CD14-positive monocyte (primary cell): ENCODE measurements at regions not wholly inside any gene's neighbourhood (a gene's known extent, or its start where the extent isn't known, plus 50 kb on each side); places are given as distances from the start of the nearest gene placed in this dataset.
A peak's percentile ranks its signal among the peaks of the same experiment; 100 is the strongest.

ENCODE experiments used
- DNase-seq, 3 donors: peaks; one replicate each; pipeline ENCODE4 v3.0.0-alpha.2; 2011 to 2022
- H2AFZ ChIP-seq: 2 replicates; pipeline ENCODE4 v1.6.0; 2012; ENCODE audit warnings: mild to moderate bottlenecking, low read depth, low read length, inconsistent platforms; ENCODE audit not compliant: insufficient read depth, poor library complexity, severe bottlenecking
- H3K27ac ChIP-seq, 2 donors: 1 replicate in 1 of 2; 2 replicates in 1 of 2; pipeline ENCODE4 v1.5.1; 2012 to 2013; ENCODE audit warnings: low read length in 2 of 2, control low read depth in 1 of 2, inconsistent platforms in 1 of 2, low read depth in 1 of 2, mild to moderate bottlenecking in 1 of 2
- H3K27me3 ChIP-seq, 2 donors: one replicate each; pipeline versions ENCODE4 v1.6.0 to v1.6.1; 2011 to 2013; ENCODE audit warnings: low read length in 2 of 2; ENCODE audit not compliant: control insufficient read depth in 2 of 2, insufficient read depth in 2 of 2
- H3K36me3 ChIP-seq, 2 donors: replicated peaks in 1 of 2; 1 replicate in 1 of 2; 2 replicates in 1 of 2; pipeline versions ENCODE4 v1.5.1 to v1.6.1; 2012 to 2013; ENCODE audit warnings: low read length in 2 of 2, control low read depth in 1 of 2, inconsistent platforms in 1 of 2, mild to moderate bottlenecking in 1 of 2; ENCODE audit not compliant: insufficient read depth in 2 of 2, control insufficient read depth in 1 of 2
- H3K4me1 ChIP-seq, 2 donors: 1 replicate in 1 of 2; 2 replicates in 1 of 2; pipeline versions ENCODE4 v1.5.1 to v1.6.1; 2012 to 2013; ENCODE audit warnings: low read length in 2 of 2, control low read depth in 1 of 2, inconsistent platforms in 1 of 2, mild to moderate bottlenecking in 1 of 2, moderate library complexity in 1 of 2; ENCODE audit not compliant: insufficient read depth in 2 of 2, control insufficient read depth in 1 of 2
- H3K4me2 ChIP-seq: replicated peaks from 2 replicates; pipeline ENCODE3; 2012; ENCODE audit warnings: low read length, moderate library complexity, mild to moderate bottlenecking; ENCODE audit not compliant: poor library complexity, severe bottlenecking; ENCODE audit errors: extremely low read depth
- H3K4me3 ChIP-seq, 3 experiments: fragments of 200-600 bp in 1 of 3; sonication (generic) in 1 of 3; replicated peaks in 1 of 3; 1 replicate in 2 of 3; 2 replicates in 1 of 3; pipeline ENCODE4 v1.5.1; 2011 to 2013; ENCODE audit warnings: low read length in 3 of 3, mild to moderate bottlenecking in 3 of 3, control low read depth in 2 of 3, low read depth in 2 of 3, inconsistent platforms in 1 of 3, moderate library complexity in 1 of 3
- H3K79me2 ChIP-seq: 2 replicates; pipeline ENCODE4 v1.6.0; 2012; ENCODE audit warnings: mild to moderate bottlenecking, control low read depth, inconsistent platforms, low read length, moderate library complexity; ENCODE audit not compliant: insufficient read depth
- H3K9ac ChIP-seq: 2 replicates; pipeline ENCODE4 v1.6.0; 2017; ENCODE audit warnings: low read length, mild to moderate bottlenecking; ENCODE audit not compliant: insufficient read depth, poor library complexity, severe bottlenecking
- H3K9me3 ChIP-seq, 2 donors: replicated peaks in 1 of 2; 1 replicate in 1 of 2; 2 replicates in 1 of 2; pipeline versions ENCODE4 v1.5.1 to v1.6.1; 2012 to 2013; ENCODE audit warnings: low read length in 2 of 2, control low read depth in 1 of 2; ENCODE audit not compliant: control insufficient read depth in 1 of 2, insufficient read depth in 1 of 2
- H4K20me1 ChIP-seq: 2 replicates; pipeline ENCODE4 v1.6.0; 2012; ENCODE audit warnings: mild to moderate bottlenecking, low read length, control low read depth, moderate library complexity; ENCODE audit not compliant: insufficient read depth
- H3K27ac Mint-ChIP-seq, 7 donors: one replicate each; pipeline ENCODE4 v1.8.0; 2020; ENCODE audit warnings: mild to moderate bottlenecking in 7 of 7, mixed read lengths in 7 of 7, moderate library complexity in 6 of 7, inconsistent platforms in 2 of 7
- H3K27me3 Mint-ChIP-seq, 3 donors: one replicate each; pipeline ENCODE4 v1.8.0; 2021 to 2022; ENCODE audit warnings: low read depth in 3 of 3, mild to moderate bottlenecking in 3 of 3, mixed read lengths in 3 of 3, moderate library complexity in 3 of 3, inconsistent platforms in 1 of 3
- H3K36me3 Mint-ChIP-seq, 2 donors: one replicate each; pipeline ENCODE4 v1.8.0; 2020; ENCODE audit warnings: mixed read lengths in 2 of 2, inconsistent platforms in 1 of 2, mild to moderate bottlenecking in 1 of 2
- H3K4me1 Mint-ChIP-seq: one replicate; pipeline ENCODE4 v1.8.0; 2020; ENCODE audit warnings: mild to moderate bottlenecking, mixed read lengths
- H3K4me3 Mint-ChIP-seq, 2 donors: one replicate each; pipeline ENCODE4 v1.8.0; 2020; ENCODE audit warnings: mild to moderate bottlenecking in 2 of 2, mixed read lengths in 2 of 2, moderate library complexity in 1 of 2
- H3K9me3 Mint-ChIP-seq, 7 donors: one replicate each; pipeline ENCODE4 v1.8.0; 2020 to 2022; ENCODE audit warnings: mixed read lengths in 7 of 7, mild to moderate bottlenecking in 6 of 7, moderate library complexity in 6 of 7, inconsistent platforms in 2 of 7
- CTCF ChIP-seq: fragments of 200-600 bp; IDR thresholded peaks from one replicate; pipeline ENCODE4 v1.8.0; 2022; ENCODE audit warnings: antibody characterized with exemption, mild to moderate bottlenecking
- WGBS: methylation state at CpG from one replicate; pipeline ENCODE4 v1.1.5; 2013; ENCODE audit warnings: missing lambda C conversion rate; ENCODE audit not compliant: insufficient coverage; 5-methylcytosine and 5-hydroxymethylcytosine counted together
- intact Hi-C, 2 donors: fragments of 100-400 bp; cut with micrococcal nuclease; formaldehyde crosslinking; loops; one replicate each; pipeline versions ENCODE4 v1.15.0 to v1.15.1; 2023

- intact Hi-C loops: no loop called here
- Mint-ChIP-seq H3K4me1 (no peaks in the 10 kb centered on the region), H3K4me3 (no peak overlapping the region), H3K27me3 (peaks cover 5 to 7% (median 6%) of the 10 kb centered on the region in 3 donors), H3K9me3 (peaks cover 0 to 4% (median 0%) of the 10 kb centered on the region in 7 donors), H3K36me3 (no peaks in the 10 kb centered on the region), H3K27ac (peak overlapping the region in 1 of 7 donors; percentile 0)
- H3K36me3 ChIP-seq: no peaks in the 10 kb centered on the region
- H3K79me2 ChIP-seq: no peaks in the 10 kb centered on the region
- H3K27ac ChIP-seq: no peak overlapping the region
- H3K4me1 ChIP-seq: no peaks in the 10 kb centered on the region
- TF ChIP-seq CTCF: no peak
- H3K9me3 ChIP-seq: no peaks in the 10 kb centered on the region
- no peak overlapping the region for H2AFZ ChIP-seq
- H4K20me1 ChIP-seq: no peaks in the 10 kb centered on the region
- 70% methylated on average over 2 of the region's 2 CpGs for WGBS
- H3K4me3 ChIP-seq: no peak overlapping the region
- DNase-seq: no peak
- H3K9ac ChIP-seq: no peak overlapping the region
- no peak overlapping the region for H3K4me2 ChIP-seq
- no peaks in the 10 kb centered on the region for H3K27me3 ChIP-seq
Measured at GRCh38 chr11:13163158-13163557, 114.4 kb upstream of the BMAL1 start.

GRCh38 chr11:13166036-13166435 is 111.6 kb upstream of the BMAL1 start:
- Histone ChIP-seq H4K20me1 (no peaks in the 10 kb centered on the region), H3K27ac (no peak overlapping the region), H3K9me3 (no peaks in the 10 kb centered on the region), H2AFZ (no peak overlapping the region), H3K4me1 (no peaks in the 10 kb centered on the region), H3K79me2 (no peaks in the 10 kb centered on the region), H3K4me2 (no peak overlapping the region), H3K27me3 (no peaks in the 10 kb centered on the region), H3K4me3 (no peak overlapping the region), H3K36me3 (no peaks in the 10 kb centered on the region), H3K9ac (no peak overlapping the region)
- intact Hi-C loops: no loop called here
- Mint-ChIP-seq H3K4me1 (no peaks in the 10 kb centered on the region), H3K27me3 (peaks cover 1 to 6% (median 2%) of the 10 kb centered on the region in 3 donors), H3K27ac (no peak overlapping the region), H3K9me3 (no peaks in the 10 kb centered on the region), H3K4me3 (no peak overlapping the region), H3K36me3 (no peaks in the 10 kb centered on the region)
- 36% methylated on average over 1 of the region's 1 CpG for WGBS
- TF ChIP-seq CTCF: no peak
- DNase-seq: no peak
